ENCODE measurements at regions not wholly inside any gene's neighbourhood (a gene's known extent, or its start where the extent isn't known, plus 50 kb on each side); places are given as distances from the start of the nearest gene placed in this dataset.
A peak's percentile ranks its signal among the peaks of the same experiment; 100 is the strongest.

- Histone ChIP-seq H3K9me3 (ENCODE audit: control insufficient read depth in 1 of 2, low read length in 2 of 2) (peaks cover 0 to 5% of the 10 kb centered on the region in 2 donors), H3K4me1 (ENCODE audit: control insufficient read depth in 1 of 2, insufficient read depth in 2 of 2, low read length in 2 of 2) (no peaks in the 10 kb centered on the region), H3K27me3 (ENCODE audit: low read depth, low read length) (peaks cover 4% of the 10 kb centered on the region), H3K27ac (ENCODE audit: low read length) (no peak overlapping the region), H3K4me3 (ENCODE audit: low read depth in 1 of 2, low read length in 2 of 2) (no peak overlapping the region), H3K36me3 (ENCODE audit: control insufficient read depth in 1 of 2, insufficient read depth in 2 of 2, low read length in 2 of 2) (no peaks in the 10 kb centered on the region)
Measured at GRCh38 chr1:25039229-25039628, 109.2 kb upstream of the RUNX3 start.

- Histone ChIP-seq H3K4me1 (ENCODE audit: control insufficient read depth in 1 of 2, insufficient read depth in 2 of 2, low read length in 2 of 2) (no peaks in the 10 kb centered on the region), H3K27me3 (ENCODE audit: low read depth, low read length) (peaks cover 4% of the 10 kb centered on the region), H3K27ac (ENCODE audit: low read length) (no peak overlapping the region), H3K9me3 (ENCODE audit: control insufficient read depth in 1 of 2, low read length in 2 of 2) (peaks cover 0 to 5% of the 10 kb centered on the region in 2 donors), H3K4me3 (ENCODE audit: low read depth in 1 of 2, low read length in 2 of 2) (no peak overlapping the region), H3K36me3 (ENCODE audit: control insufficient read depth in 1 of 2, insufficient read depth in 2 of 2, low read length in 2 of 2) (no peaks in the 10 kb centered on the region)
Measured at GRCh38 chr1:25038699-25039098, 108.6 kb upstream of the RUNX3 start.

- no peak overlapping the region for H3K27ac ChIP-seq (ENCODE audit: low read length)
- no peaks in the 10 kb centered on the region for H3K36me3 ChIP-seq (ENCODE audit: control insufficient read depth in 1 of 2, insufficient read depth in 2 of 2, low read length in 2 of 2)
- peaks cover 4% of the 10 kb centered on the region for H3K27me3 ChIP-seq (ENCODE audit: low read depth, low read length)
- H3K4me1 ChIP-seq (ENCODE audit: control insufficient read depth in 1 of 2, insufficient read depth in 2 of 2, low read length in 2 of 2): peaks cover 0 to 4% of the 10 kb centered on the region in 2 donors
- no peak overlapping the region for H3K4me3 ChIP-seq (ENCODE audit: low read depth in 1 of 2, low read length in 2 of 2)
- H3K9me3 ChIP-seq (ENCODE audit: control insufficient read depth in 1 of 2, low read length in 2 of 2): no peaks in the 10 kb centered on the region
Measured at GRCh38 chr1:25037174-25038074, 107.3 kb upstream of the RUNX3 start.

GRCh38 chr1:25036117-25036546, 106.1 kb upstream of the RUNX3 start:
- no peak overlapping the region for H3K4me3 ChIP-seq (ENCODE audit: low read depth in 1 of 2, low read length in 2 of 2)
- no peaks in the 10 kb centered on the region for H3K36me3 ChIP-seq (ENCODE audit: control insufficient read depth in 1 of 2, insufficient read depth in 2 of 2, low read length in 2 of 2)
- H3K9me3 ChIP-seq (ENCODE audit: control insufficient read depth in 1 of 2, low read length in 2 of 2): no peaks in the 10 kb centered on the region
- H3K27me3 ChIP-seq (ENCODE audit: low read depth, low read length): no peaks in the 10 kb centered on the region
- H3K27ac ChIP-seq (ENCODE audit: low read length): no peak overlapping the region
- peaks cover 5 to 8% of the 10 kb centered on the region in 2 donors for H3K4me1 ChIP-seq (ENCODE audit: control insufficient read depth in 1 of 2, insufficient read depth in 2 of 2, low read length in 2 of 2)

GRCh38 chr1:25035523-25036116, 105.5 kb upstream of the RUNX3 start:
- Histone ChIP-seq H3K36me3 (ENCODE audit: control insufficient read depth in 1 of 2, insufficient read depth in 2 of 2, low read length in 2 of 2) (no peaks in the 10 kb centered on the region), H3K9me3 (ENCODE audit: control insufficient read depth in 1 of 2, low read length in 2 of 2) (no peaks in the 10 kb centered on the region), H3K27ac (ENCODE audit: low read length) (no peak overlapping the region), H3K27me3 (ENCODE audit: low read depth, low read length) (no peaks in the 10 kb centered on the region), H3K4me3 (ENCODE audit: low read depth in 1 of 2, low read length in 2 of 2) (no peak overlapping the region), H3K4me1 (ENCODE audit: control insufficient read depth in 1 of 2, insufficient read depth in 2 of 2, low read length in 2 of 2) (peaks cover 5 to 8% of the 10 kb centered on the region in 2 donors)

- H3K4me3 ChIP-seq (ENCODE audit: low read depth in 1 of 2, low read length in 2 of 2): no peak overlapping the region
- no peaks in the 10 kb centered on the region for H3K27me3 ChIP-seq (ENCODE audit: low read depth, low read length)
- no peaks in the 10 kb centered on the region for H3K9me3 ChIP-seq (ENCODE audit: control insufficient read depth in 1 of 2, low read length in 2 of 2)
- peaks cover 5 to 8% of the 10 kb centered on the region in 2 donors for H3K4me1 ChIP-seq (ENCODE audit: control insufficient read depth in 1 of 2, insufficient read depth in 2 of 2, low read length in 2 of 2)
- no peak overlapping the region for H3K27ac ChIP-seq (ENCODE audit: low read length)
- no peaks in the 10 kb centered on the region for H3K36me3 ChIP-seq (ENCODE audit: control insufficient read depth in 1 of 2, insufficient read depth in 2 of 2, low read length in 2 of 2)
Measured at GRCh38 chr1:25034736-25035522, 104.9 kb upstream of the RUNX3 start.

GRCh38 chr1:25033828-25034705, 104.0 kb upstream of the RUNX3 start:
- Histone ChIP-seq H3K9me3 (ENCODE audit: control insufficient read depth in 1 of 2, low read length in 2 of 2) (no peaks in the 10 kb centered on the region), H3K4me3 (ENCODE audit: low read depth in 1 of 2, low read length in 2 of 2) (no peak overlapping the region), H3K27me3 (ENCODE audit: low read depth, low read length) (no peaks in the 10 kb centered on the region), H3K27ac (ENCODE audit: low read length) (peak overlapping the region; percentile 15), H3K4me1 (ENCODE audit: control insufficient read depth in 1 of 2, insufficient read depth in 2 of 2, low read length in 2 of 2) (peaks cover 5 to 8% of the 10 kb centered on the region in 2 donors), H3K36me3 (ENCODE audit: control insufficient read depth in 1 of 2, insufficient read depth in 2 of 2, low read length in 2 of 2) (no peaks in the 10 kb centered on the region)

GRCh38 chr1:25033030-25033827, 103.2 kb upstream of the RUNX3 start:
- Histone ChIP-seq H3K9me3 (ENCODE audit: control insufficient read depth in 1 of 2, low read length in 2 of 2) (no peaks in the 10 kb centered on the region), H3K36me3 (ENCODE audit: control insufficient read depth in 1 of 2, insufficient read depth in 2 of 2, low read length in 2 of 2) (no peaks in the 10 kb centered on the region), H3K4me3 (ENCODE audit: low read depth in 1 of 2, low read length in 2 of 2) (no peak overlapping the region), H3K4me1 (ENCODE audit: control insufficient read depth in 1 of 2, insufficient read depth in 2 of 2, low read length in 2 of 2) (peaks cover 5 to 8% of the 10 kb centered on the region in 2 donors), H3K27me3 (ENCODE audit: low read depth, low read length) (no peaks in the 10 kb centered on the region), H3K27ac (ENCODE audit: low read length) (peak overlapping the region; percentile 15)

- Histone ChIP-seq H3K4me3 (ENCODE audit: low read depth in 1 of 2, low read length in 2 of 2) (no peak overlapping the region), H3K27ac (ENCODE audit: low read length) (no peak overlapping the region), H3K4me1 (ENCODE audit: control insufficient read depth in 1 of 2, insufficient read depth in 2 of 2, low read length in 2 of 2) (peaks cover 5 to 8% of the 10 kb centered on the region in 2 donors), H3K36me3 (ENCODE audit: control insufficient read depth in 1 of 2, insufficient read depth in 2 of 2, low read length in 2 of 2) (no peaks in the 10 kb centered on the region), H3K9me3 (ENCODE audit: control insufficient read depth in 1 of 2, low read length in 2 of 2) (no peaks in the 10 kb centered on the region), H3K27me3 (ENCODE audit: low read depth, low read length) (no peaks in the 10 kb centered on the region)
Measured at GRCh38 chr1:25031966-25032667, 102.0 kb upstream of the RUNX3 start.

- H3K4me3 ChIP-seq (ENCODE audit: low read depth in 1 of 2, low read length in 2 of 2): no peak overlapping the region
- no peaks in the 10 kb centered on the region for H3K36me3 ChIP-seq (ENCODE audit: control insufficient read depth in 1 of 2, insufficient read depth in 2 of 2, low read length in 2 of 2)
- no peaks in the 10 kb centered on the region for H3K9me3 ChIP-seq (ENCODE audit: control insufficient read depth in 1 of 2, low read length in 2 of 2)
- peaks cover 5 to 8% of the 10 kb centered on the region in 2 donors for H3K4me1 ChIP-seq (ENCODE audit: control insufficient read depth in 1 of 2, insufficient read depth in 2 of 2, low read length in 2 of 2)
- H3K27ac ChIP-seq (ENCODE audit: low read length): no peak overlapping the region
- H3K27me3 ChIP-seq (ENCODE audit: low read depth, low read length): no peaks in the 10 kb centered on the region
Measured at GRCh38 chr1:25031601-25031965, 101.5 kb upstream of the RUNX3 start.

All from muscle layer of duodenum (tissue), 2 donors.